ENCODE measurements at regions not wholly inside any gene's neighbourhood (a gene's known extent, or its start where the extent isn't known, plus 50 kb on each side); places are given as distances from the start of the nearest gene placed in this dataset.

DNA sequence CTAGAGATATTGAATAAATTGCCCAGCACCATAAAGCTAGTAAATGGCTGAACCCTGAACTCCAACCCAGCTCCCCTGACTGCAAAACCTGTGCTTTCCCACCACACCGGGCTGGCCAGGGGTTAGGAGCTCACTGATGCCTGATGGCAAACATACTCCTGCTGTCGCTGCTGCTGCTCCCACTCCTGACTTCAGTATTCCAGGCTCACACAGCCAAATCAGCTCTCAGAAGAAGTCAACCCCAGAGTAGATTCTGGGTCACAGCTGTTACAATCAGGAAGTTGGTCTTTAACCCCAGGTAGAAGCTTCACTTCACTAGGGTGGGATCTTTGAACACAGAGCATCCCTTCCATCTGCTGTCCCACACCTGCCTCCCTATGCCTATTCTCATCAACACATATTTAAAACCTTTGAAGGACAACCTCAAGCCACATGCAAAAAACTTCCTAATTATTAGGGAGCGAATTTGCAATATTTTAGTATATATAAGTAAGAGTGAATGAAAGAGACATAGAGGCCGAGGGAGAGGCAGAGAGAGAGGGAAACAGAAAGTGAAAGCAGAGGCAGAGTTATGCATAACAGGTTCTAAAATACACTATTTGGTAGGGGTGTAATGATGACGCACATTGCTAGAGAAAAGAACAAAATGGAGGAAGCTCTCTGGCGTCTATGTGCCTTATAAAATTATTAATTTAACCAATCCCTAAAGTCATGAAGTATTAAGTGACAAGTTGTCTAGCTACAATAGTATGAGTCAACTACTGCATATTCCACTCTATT lies 99.4 kb upstream of the SERP2 start:
- peak in 1 of 2 donors; percentile 23 for DNase-seq (ENCODE audit: low read depth in 2 of 2)

DNA sequence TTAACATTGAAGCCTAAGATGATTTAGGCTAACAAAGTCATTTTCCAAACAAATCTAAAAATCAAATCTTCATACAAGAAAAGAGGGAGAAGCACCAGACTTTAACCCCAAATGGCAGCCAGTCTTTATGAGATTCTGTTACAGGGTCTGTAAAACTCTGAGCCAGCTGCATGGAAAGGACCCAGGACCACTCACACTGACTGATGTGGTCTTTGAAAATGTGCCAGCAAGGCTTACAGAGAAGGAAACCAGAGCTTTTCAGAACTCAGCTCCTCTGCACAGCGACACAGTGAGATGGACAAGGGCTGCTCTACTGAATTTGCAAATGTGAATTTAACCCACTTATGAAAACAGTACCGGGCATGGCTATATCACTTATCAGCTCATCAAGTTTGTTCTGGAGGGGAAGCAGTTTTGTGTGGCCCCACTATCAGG lies 98.8 kb upstream of the SERP2 start:
- no peak for DNase-seq (ENCODE audit: low read depth in 2 of 2)

DNA sequence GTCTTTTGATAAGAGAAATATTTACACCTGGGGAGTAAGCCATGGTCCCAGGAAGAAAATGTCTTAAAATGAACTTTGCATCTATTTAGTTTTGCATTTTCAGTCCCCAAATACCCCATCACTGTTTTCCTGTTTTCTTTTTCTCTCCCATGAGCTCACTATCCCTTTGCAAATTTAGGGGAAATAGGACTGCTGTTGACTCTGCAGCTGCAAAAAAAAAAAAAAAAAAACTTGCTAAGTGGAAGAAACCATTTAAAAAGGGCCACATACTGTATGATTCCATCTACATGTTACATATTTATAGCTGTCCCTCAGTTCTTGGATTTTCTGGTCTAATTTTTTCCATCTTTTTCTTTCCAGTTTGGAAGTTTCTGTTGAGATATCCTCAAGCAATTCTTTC lies 98.2 kb upstream of the SERP2 start:
- DNase-seq (ENCODE audit: low read depth in 2 of 2), result no peak

DNA sequence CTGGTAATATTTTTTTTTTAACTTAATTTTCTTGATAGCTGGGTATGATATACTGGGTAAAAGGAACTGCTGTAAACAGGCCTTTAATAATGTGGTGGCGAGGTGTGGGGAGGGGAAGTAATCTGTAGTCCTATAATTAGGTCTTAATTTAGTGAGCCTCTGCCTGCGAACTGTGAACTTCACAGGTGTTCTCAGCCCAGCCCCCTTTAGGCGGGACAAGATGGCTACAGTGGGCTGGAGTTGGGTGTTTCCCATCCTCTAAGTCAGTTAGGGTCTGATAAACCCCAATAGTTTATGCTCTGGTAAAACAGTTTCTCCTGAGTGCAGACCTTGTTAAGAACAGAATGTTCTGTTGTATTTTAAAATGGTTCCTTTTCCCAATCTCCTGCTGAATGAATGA lies 97.6 kb upstream of the SERP2 start:
- no peak for DNase-seq (ENCODE audit: low read depth in 2 of 2)

DNA sequence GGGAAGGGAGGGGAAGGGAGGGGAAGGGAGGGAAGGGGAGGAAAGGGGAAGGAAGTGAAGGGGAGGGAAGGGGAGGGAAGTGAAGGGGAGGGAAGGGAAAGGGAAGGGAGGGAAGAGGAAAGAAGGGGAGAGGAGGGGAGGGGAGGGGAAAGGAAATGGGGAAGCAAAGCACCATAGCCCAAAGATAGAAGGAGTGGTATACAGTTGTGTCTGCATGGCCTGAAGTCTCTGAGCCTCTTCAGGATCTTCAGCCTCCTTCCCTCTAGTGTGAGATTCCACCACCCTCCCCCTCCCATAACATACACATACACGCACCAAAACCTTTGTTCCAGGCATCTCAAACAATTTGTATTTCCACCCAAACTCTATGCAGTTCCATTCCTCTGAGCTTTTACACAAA lies 96.2 kb upstream of the SERP2 start:
- DNase-seq (ENCODE audit: low read depth in 2 of 2), result no peak

DNA sequence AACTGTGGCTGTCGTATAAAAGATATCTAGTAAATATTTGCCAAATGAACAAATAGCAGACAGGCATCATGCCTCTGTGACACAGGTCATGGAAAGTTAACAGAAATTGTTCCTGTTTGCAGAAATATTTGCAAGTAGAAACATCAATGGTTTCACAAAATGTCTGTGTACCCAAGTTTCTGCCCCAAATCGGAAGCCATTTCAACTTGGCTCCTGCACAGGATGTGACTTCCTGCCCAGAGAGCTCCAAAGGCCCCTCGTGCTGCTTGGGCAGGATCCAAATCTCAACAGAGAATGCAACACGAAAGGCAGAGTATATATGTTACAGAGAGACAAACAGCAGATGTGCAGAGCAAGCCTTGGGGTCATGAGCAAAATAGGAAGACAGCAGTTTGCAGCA lies 95.5 kb upstream of the SERP2 start:
- no peak for DNase-seq (ENCODE audit: low read depth in 2 of 2)

DNA sequence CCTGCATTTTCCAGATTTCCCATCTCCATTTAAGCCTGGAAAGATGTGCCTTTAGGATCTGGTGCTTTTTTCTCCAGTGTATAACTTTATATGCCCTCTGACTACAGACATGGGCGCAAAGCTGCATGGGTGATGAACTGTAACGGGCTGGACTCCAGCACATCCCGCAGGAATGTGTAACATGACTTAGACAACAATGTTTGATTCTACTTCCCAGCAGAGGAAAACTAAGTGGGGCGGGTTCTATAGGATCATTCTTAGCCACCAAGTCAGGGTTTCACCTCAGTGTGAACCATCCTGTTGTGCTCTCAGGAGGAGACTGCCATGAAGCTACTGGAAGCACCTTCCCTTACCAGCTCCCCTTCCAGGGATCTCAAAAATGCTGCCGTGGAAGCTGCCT lies 93.2 kb upstream of the SERP2 start:
- DNase-seq (ENCODE audit: low read depth in 2 of 2), result no peak

DNA sequence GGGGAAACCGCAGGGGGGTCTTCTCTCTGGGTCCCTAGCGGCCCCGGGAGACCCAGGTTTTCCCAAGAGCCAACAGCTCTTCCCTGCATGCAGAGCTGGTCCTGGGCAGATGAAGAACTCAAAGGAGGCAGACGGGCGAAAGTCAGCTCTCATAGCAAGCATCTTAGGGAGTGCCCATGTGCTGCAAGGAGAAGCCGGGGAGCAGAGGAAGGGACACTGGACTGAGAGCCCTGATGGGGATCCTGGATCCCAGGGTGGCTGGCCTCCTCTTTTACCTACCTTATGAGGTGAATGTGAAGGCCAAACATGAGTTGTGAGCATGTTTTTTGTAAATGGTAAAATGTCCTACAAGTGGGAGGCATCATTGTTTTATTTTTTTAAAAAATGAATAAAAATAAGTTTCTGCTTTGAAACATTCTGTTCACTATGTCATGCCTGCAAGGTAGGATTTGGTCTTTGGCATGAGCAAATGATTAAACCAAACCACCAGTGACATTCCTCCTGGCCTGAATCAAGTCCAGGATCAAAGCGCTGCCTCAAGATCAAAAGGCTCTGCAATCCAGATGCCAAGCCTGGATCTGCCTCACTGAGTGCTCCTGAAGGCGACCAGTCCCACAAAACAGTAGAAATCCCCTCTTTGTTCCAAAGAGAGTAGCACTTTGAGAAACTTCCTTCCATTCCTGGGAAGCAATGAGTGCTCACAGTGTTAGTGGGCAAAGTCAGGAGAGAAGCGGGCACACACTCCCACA lies 92.2 kb upstream of the SERP2 start:
- DNase-seq (ENCODE audit: low read depth in 2 of 2), result no peak

DNA sequence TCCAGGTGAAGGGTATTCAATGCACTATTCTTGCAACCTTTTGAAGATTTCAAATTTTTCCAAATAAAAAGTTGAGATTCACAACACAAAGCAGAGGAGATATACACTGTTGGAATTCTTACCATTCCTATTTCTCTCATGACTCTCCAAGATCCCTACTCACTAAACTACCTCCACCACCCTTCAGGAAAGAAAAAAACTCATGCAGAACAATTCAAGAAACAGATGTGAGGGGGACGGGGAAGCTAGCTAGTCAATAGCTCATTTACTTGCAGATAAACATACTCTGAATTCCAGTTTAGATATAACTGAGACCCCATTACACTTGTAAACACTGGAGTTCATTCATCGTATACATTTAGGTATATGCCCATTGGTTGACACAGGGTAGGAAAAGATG lies 90.0 kb upstream of the SERP2 start:
- DNase-seq (ENCODE audit: low read depth in 2 of 2), result no peak

DNA sequence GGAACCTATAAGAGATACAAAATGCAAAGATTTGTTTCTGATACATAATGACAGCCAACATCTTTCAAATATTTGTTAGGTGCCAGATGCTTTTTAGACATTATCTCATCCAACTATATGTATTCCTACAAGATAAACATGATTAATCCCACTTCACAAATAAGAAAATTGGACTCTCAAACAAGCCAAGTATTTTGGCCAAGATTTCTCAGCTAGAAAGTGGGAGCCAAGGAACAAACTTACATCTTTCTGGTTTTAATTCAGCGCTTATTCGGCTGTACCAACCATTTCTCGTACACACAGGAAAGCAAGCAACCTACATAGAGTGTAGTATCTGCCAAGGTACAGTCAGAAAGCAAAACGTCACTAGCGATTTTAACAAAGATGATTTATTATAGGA lies 85.7 kb upstream of the SERP2 start:
- no peak for DNase-seq (ENCODE audit: low read depth in 2 of 2)

DNA sequence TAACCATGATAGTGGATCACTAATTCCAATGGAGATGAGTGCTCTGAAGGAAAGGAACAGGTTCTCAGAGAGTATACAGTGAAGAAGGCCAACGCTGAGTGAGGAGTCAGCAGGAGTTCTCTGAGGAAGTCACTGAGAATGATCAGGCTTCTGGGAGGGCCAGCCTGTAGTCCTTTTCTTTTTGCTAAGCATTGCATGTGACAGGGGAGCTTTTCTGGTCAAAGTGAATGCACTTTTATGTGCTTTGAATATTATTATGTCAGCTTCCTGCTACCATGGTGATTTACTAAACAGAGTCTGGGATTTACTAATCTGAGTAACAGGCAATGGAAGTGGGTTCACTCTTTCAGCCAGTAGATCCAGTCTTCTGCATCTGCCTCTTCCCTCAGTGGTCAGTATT lies 81.1 kb upstream of the SERP2 start:
- DNase-seq (ENCODE audit: low read depth in 2 of 2), result no peak

DNA sequence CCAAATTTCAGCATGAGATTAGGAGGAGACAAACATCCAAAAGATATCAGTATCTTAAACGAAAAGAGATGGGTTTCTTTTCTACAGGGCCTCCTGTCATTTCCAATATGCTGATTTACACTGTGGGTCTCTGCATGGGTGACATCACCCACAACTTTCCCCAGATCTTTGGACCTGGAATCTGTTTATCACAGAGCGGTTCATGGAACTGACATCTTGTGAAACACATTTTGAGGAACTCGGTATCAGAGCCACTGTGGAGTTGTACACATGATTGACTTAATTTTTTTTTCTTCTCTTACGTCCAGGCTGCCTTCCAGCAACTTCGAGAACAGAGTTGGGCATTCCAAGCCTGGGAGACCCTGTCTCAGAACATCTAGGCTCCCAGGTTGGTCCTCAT lies 80.2 kb upstream of the SERP2 start:
- no peak for DNase-seq (ENCODE audit: low read depth in 2 of 2)

DNA sequence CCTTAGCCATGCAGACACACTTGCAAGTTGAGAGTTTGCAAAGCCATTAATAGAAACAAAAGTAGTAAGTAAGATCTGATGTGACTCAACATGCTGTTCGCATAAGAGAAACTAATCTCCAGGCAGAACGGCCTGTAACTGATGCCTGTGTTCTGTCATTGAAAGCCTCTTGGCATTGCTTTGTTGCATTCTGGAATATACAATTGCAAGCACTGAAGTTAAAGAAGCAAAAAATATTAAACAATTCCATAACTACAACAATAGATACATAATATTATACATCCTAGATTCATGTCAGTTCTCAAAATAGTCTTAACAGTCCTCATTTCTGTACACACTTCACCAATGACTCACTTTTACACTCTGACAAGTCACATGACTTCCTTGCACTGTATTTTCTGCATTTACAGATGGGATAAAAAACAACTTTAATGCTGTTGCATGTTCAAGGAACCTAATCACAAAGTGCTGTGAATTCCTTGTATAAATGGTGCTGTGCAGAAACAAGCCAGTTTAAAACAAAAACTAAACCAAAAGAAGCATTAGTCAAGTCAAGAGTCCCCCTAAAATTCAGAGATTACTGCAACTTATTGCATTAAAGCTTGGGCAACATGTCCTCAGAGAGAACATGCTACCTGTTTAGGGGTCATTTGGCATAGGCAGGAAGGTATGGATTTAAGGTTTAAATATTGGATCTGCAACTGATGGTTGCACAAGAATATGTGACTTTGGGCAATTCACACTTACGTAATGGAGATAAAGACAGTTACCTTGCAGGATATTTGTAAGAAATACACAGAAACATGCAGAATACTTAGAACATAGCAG lies 79.5 kb upstream of the SERP2 start:
- no peak for DNase-seq (ENCODE audit: low read depth in 2 of 2)

DNA sequence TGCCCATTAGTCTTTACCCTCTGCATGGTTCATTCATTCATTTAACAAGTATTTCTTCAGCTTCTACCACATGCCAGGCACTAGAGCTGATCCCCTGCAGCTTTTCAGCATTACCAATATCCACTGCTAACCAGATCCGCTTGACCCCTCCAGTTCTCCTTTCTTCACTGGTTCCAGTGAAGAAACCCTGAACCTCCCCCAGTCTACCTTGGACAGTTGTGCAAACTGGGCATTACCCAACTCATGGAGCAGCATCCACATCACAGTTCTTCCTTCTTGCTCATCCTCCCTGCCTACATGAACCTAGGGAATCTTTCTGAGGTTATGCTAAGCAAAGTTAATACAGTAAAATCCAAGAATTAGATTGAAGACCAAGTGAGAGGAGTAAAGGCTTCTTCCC lies 78.7 kb upstream of the SERP2 start:
- no peak for DNase-seq (ENCODE audit: low read depth in 2 of 2)

DNA sequence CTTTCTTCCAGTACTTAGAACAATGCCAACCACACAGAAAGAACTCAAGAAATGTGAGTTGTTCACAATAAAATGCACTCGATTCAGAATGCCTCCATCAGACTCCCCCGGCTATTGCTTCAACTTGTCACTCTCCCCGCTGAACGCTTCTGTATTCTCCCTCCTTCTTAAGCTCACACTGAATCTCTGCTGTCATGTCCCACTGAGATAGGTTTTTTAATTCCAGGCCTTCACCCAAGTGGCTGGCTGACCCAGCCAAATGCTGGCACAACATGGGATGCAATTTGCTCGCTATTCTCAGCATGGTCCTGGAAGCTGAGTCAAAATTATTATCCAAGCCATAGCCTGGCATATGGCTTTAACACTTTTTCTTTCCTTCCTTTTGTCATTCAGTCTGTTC lies 76.8 kb upstream of the SERP2 start:
- no peak for DNase-seq (ENCODE audit: low read depth in 2 of 2)

DNA sequence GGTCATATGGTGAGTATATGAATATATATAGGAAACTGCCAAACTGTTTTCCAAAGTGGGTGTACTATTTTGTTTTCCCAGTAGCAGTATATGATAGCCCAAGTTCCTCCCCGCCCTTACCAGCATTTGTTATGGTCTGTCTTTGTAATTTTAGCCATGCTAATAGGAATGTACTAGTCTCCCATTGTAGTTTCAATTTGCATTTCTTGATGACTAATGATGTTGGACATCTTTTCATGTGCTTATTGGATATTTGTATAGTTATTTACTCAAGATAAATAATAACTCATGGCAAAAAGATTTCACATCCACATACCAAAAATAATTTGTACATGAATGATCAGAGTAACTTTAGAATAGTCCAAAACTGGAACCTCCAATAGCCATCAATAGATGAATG lies 75.3 kb upstream of the SERP2 start:
- no peak for DNase-seq (ENCODE audit: low read depth in 2 of 2)

DNA sequence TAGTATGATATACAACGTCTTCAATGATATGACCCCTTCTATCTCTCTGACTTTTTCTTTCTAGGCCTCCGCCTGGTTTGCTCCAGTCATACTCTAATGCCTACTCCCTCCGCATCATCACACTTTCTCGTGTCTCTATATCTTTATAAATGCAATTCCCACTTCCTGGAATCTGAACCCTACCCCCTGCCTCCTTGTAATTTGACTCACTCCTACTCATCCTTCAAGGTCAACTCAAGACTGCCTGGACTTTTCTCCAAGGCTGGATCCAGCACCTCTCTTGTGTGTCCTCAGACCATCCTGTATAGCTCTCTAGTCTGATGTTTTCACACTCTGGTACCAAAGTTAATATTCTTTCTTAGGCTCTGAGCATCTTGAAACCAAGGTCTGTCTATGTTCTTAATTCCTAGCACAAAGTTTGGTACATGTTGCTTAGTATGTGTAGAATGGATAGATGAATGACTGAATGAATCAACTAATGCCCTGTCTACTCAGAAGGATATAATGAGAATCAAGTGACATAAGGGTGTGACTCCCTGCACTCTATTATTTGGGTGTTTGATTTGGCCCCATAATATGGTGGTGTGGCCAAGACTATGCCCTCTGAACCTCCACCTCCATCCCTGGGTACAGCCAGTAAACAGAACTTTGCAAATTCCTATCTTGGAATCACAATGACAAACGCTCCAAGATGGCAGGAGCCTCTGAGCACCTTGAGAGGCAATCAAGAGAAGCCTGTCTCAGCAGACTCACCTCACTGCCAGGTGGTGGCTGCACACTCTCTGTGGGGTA lies 74.3 kb upstream of the SERP2 start:
- no peak for DNase-seq (ENCODE audit: low read depth in 2 of 2)

DNA sequence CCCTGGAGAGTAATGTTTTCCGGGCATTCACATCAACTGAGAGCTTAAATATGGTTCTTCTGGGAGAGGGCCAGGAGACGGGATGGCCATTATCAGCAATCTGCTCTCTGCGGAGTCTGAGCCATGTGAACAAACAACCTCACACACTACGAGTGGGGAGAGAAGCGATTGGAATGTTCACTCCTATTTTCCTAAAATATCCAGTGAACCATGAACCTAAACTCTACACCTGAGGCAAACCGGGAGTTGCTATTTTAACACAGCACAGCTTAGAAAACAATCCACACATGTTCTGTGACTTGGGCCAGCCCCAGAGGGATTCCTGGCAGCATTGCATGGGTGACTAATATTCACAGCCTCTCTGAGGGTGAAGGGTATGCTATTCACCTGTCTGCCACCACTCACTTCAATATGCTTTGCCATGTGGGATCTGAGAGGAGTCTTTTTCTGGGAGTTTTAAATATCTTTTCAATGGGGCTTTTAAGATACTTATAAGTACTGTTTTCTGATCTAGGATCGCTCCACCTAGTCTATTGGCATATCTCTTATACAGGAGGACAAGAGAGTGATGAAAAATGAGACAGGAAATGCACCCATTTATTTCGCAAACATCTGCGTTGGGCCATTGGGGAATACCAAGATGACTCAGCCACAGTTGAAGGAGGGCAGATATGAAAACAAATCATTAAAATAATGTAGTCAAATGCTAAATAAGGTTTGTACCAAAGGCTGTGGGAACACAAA lies 72.6 kb upstream of the SERP2 start:
- no peak for DNase-seq (ENCODE audit: low read depth in 2 of 2)

DNA sequence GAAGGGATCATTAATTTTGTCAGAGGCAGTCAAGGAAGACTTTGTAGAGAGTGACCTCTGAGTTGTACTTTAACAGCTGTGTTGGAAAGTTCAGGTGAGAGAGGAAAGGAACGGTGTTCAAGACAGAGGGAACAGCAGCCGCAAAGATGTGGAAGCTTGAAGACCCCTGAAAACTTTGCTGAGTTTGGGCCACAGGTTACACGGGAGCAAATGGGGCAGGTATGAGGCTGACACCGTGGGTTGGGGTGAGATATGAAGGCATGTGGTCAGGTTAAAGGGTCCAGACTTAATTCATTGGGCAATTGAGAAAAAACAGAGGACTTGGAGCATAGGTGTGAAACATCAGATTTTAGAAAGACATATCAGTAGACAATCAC lies 72.0 kb upstream of the SERP2 start:
- no peak for DNase-seq (ENCODE audit: low read depth in 2 of 2)

DNA sequence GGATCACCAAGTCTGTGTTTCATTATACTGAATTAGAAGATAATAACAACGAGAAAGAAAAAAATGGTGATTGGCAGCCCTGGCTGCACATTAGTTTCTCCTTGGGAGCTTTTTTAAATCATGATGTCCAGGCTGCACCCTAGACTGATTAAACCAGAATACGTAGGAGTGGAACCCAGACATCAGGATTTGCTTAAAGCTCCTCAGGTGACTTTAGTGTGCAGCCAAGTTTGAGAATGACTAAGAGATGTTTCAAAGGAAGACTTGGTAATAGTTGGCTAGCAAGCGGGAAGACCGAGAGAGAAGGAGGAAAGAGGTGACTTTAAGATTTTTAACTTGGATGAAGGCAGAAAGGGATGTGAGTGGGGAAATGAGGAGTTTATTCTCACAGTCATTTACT lies 71.4 kb upstream of the SERP2 start:
- no peak for DNase-seq (ENCODE audit: low read depth in 2 of 2)

DNA sequence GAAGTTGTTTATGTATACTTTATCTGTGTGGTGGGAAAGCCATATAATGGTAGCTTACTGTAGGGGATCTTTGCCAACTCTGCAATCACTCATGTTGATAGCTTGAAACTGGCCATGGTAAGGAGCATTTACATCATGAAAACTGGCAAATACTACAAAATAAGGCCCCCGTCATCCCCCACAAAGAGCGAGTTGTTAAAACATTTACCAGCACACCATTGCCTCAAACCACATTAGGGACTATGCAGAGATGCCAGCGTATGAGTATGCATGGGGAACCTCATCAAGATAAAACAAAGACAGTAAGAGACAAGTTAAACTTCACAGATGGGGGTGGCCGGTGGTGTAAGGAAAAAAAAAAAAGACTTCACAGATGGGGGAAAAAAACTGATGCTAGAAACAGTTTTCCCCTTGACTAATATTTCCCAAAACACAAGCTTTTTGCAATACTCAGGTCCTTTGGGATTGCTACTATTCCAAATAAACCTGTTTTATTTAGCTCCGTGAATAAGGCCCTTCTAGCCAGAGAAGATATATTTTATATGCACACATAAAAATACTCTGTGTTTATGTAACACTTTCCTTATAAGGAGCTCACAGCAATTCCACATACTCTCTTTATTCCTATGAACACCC lies 70.6 kb upstream of the SERP2 start:
- DNase-seq (ENCODE audit: low read depth in 2 of 2), result no peak

Measured in activated CD4-positive, alpha-beta T cell treated with anti-CD3 and anti-CD28 coated beads for 24 hours (primary cell).